GM23338 (cell line): ENCODE measurements at regions not wholly inside any gene's neighbourhood (a gene's known extent, or its start where the extent isn't known, plus 50 kb on each side); places are given as distances from the start of the nearest gene placed in this dataset.

ENCODE experiments used
- ATAC-seq: fragments of 200-7000 bp; cut with Tn5 transposase; 3 replicates; pipeline ENCODE4 v1.9.1; 2020
- DNase-seq: peaks from one replicate; pipeline ENCODE4 v3.0.0-alpha.2; 2015; ENCODE audit warnings: low spot score
- H2AFZ ChIP-seq: fragments of 200-600 bp; sonication (generic); 2 replicates; pipeline ENCODE4 v1.8.0; 2016; ENCODE audit warnings: antibody characterized with exemption, mild to moderate bottlenecking, moderate library complexity
- H3F3A ChIP-seq: fragments of 200-600 bp; sonication (generic); replicated peaks from 2 replicates; pipeline ENCODE4 v1.8.0; 2017; ENCODE audit warnings: antibody characterized with exemption, mixed run types, low read depth
- H3K27ac ChIP-seq: fragments of 200-600 bp; sonication (generic); 2 replicates; pipeline ENCODE4 v1.6.1; 2016; ENCODE audit warnings: low read depth
- H3K27me3 ChIP-seq: fragments of 200-600 bp; sonication (generic); 2 replicates; pipeline ENCODE4 v1.8.0; 2016; ENCODE audit warnings: mild to moderate bottlenecking, mixed run types, moderate library complexity; ENCODE audit not compliant: insufficient read depth
- H3K36me3 ChIP-seq: fragments of 200-600 bp; sonication (generic); 2 replicates; pipeline ENCODE4 v1.8.0; 2016; ENCODE audit warnings: mild to moderate bottlenecking; ENCODE audit not compliant: insufficient read depth
- H3K4me1 ChIP-seq: fragments of 200-600 bp; sonication (generic); 2 replicates; pipeline ENCODE4 v1.8.0; 2016; ENCODE audit warnings: mild to moderate bottlenecking, moderate library complexity; ENCODE audit not compliant: insufficient read depth
- H3K4me2 ChIP-seq: fragments of 200-600 bp; sonication (generic); 2 replicates; pipeline ENCODE4 v1.7.1; 2017; ENCODE audit warnings: mixed run types
- H3K4me3 ChIP-seq: fragments of 200-600 bp; sonication (generic); 2 replicates; pipeline ENCODE4 v1.6.1; 2016; ENCODE audit warnings: mixed run types
- H3K79me2 ChIP-seq: fragments of 200-600 bp; sonication (generic); replicated peaks from 2 replicates; pipeline ENCODE4 v1.8.0; 2017; ENCODE audit warnings: mild to moderate bottlenecking; ENCODE audit not compliant: insufficient read depth
- H3K9me2 ChIP-seq: fragments of 200-600 bp; sonication (generic); 2 replicates; pipeline ENCODE4 v1.8.0; 2017; ENCODE audit not compliant: insufficient read depth
- H4K20me1 ChIP-seq: fragments of 200-600 bp; sonication (generic); replicated peaks from 2 replicates; pipeline ENCODE4 v1.8.0; 2017; ENCODE audit warnings: mild to moderate bottlenecking; ENCODE audit not compliant: insufficient read depth
- H3K27ac Mint-ChIP-seq: 2 replicates; pipeline ENCODE4 v1.8.0; 2020; ENCODE audit warnings: inconsistent platforms, mild to moderate bottlenecking, moderate library complexity, mixed read lengths
- H3K27me3 Mint-ChIP-seq: 3 replicates; pipeline ENCODE4 v1.8.0; 2022; ENCODE audit warnings: low read depth, mild to moderate bottlenecking, moderate library complexity, mixed read lengths, inconsistent platforms; ENCODE audit not compliant: insufficient read depth, poor library complexity
- H3K36me3 Mint-ChIP-seq: 3 replicates; pipeline ENCODE4 v1.8.0; 2021; ENCODE audit warnings: low read depth, mild to moderate bottlenecking, inconsistent platforms, moderate library complexity, mixed read lengths
- H3K4me1 Mint-ChIP-seq: 3 replicates; pipeline ENCODE4 v1.8.0; 2020; ENCODE audit warnings: mild to moderate bottlenecking, inconsistent platforms, mixed read lengths
- H3K4me3 Mint-ChIP-seq: 3 replicates; pipeline ENCODE4 v1.8.0; 2021; ENCODE audit warnings: moderate library complexity, mild to moderate bottlenecking, inconsistent platforms, mixed read lengths
- H3K9me3 Mint-ChIP-seq: 3 replicates; pipeline ENCODE4 v1.8.0; 2020; ENCODE audit warnings: moderate library complexity, mild to moderate bottlenecking, inconsistent platforms, mixed read lengths
- CREB1 ChIP-seq: fragments of 250-450 bp; sonication (Bioruptor Pico); IDR thresholded peaks from 2 replicates; pipeline ENCODE4 v1.5.0; 2020; ENCODE audit warnings: low read depth, mild to moderate bottlenecking, moderate library complexity
- ETS1 ChIP-seq: IDR thresholded peaks from 2 replicates; pipeline ENCODE4 v1.6.1; 2016; ENCODE audit warnings: antibody characterized with exemption
- EZH2 ChIP-seq: fragments of 200-600 bp; sonication (generic); IDR thresholded peaks from one replicate; pipeline ENCODE4 v1.8.0; 2017; ENCODE audit warnings: antibody characterized with exemption, mild to moderate bottlenecking, low read depth; ENCODE audit not compliant: unreplicated experiment
- EZH2phosphoT487 ChIP-seq: fragments of 200-600 bp; sonication (generic); IDR thresholded peaks from one replicate; pipeline ENCODE4 v1.8.1; 2018; ENCODE audit warnings: antibody characterized with exemption; ENCODE audit not compliant: unreplicated experiment
- JUNB ChIP-seq: IDR thresholded peaks from one replicate; pipeline ENCODE4 v1.6.1; 2016; ENCODE audit warnings: antibody characterized with exemption; ENCODE audit not compliant: unreplicated experiment
- NANOG ChIP-seq: IDR thresholded peaks from 2 replicates; pipeline ENCODE4 v1.6.1; 2016; ENCODE audit warnings: antibody characterized with exemption, borderline replicate concordance
- POLR2AphosphoS5 ChIP-seq: IDR thresholded peaks from 2 replicates; pipeline ENCODE4 v1.6.1; 2016; ENCODE audit warnings: antibody characterized with exemption, low read depth
- REST ChIP-seq: IDR thresholded peaks from one replicate; pipeline ENCODE4 v1.6.1; 2018; ENCODE audit warnings: antibody characterized with exemption; ENCODE audit not compliant: unreplicated experiment
- STAT1 ChIP-seq: IDR thresholded peaks from one replicate; pipeline ENCODE4 v1.6.1; 2016; ENCODE audit warnings: antibody characterized with exemption; ENCODE audit not compliant: unreplicated experiment
- ZNF114 ChIP-seq: fragments of 250-450 bp; sonication (Bioruptor Pico); IDR thresholded peaks from 2 replicates; pipeline ENCODE4 v1.5.0; 2020; ENCODE audit warnings: mild to moderate bottlenecking, moderate library complexity
- ZNF331 ChIP-seq: fragments of 250-450 bp; sonication (Bioruptor Pico); IDR thresholded peaks from 2 replicates; pipeline ENCODE4 v1.5.0; 2020; ENCODE audit warnings: low read depth, mild to moderate bottlenecking, moderate library complexity
- TF ChIP-seq, protein P1 (sequence below), 2 experiments: fragments of 200-600 bp in 1 of 2; sonication (generic) in 1 of 2; conservative IDR thresholded peaks; 2 replicates each; pipeline versions ENCODE4 v1.5.1 to v1.6.1; 2016 to 2017; ENCODE audit warnings: antibody characterized with exemption in 2 of 2, low read depth in 2 of 2, mild to moderate bottlenecking in 2 of 2, moderate library complexity in 1 of 2
- TF ChIP-seq, protein P2 (sequence below): fragments of 250-450 bp; sonication (Bioruptor Pico); IDR thresholded peaks from 2 replicates; pipeline ENCODE4 v1.5.0; 2020; ENCODE audit warnings: mild to moderate bottlenecking, moderate library complexity

GRCh38 chr18:28736951-28737350 is 560.0 kb upstream of the CDH2 start:
- peaks cover 12% of the 10 kb centered on the region for H3K4me1 Mint-ChIP-seq

More at GRCh38 chr18:28736951-28737350, 560.0 kb upstream of the CDH2 start:
- Histone ChIP-seq H4K20me1 (no peaks in the 10 kb centered on the region), H3K4me2 (no peak overlapping the region), H3K36me3 (no peaks in the 10 kb centered on the region), H3K27ac (no peak overlapping the region), H3K27me3 (no peaks in the 10 kb centered on the region), H3K79me2 (no peaks in the 10 kb centered on the region), H3F3A (no peaks in the 10 kb centered on the region), H3K4me3 (no peak overlapping the region), H2AFZ (no peak overlapping the region), H3K9me2 (0 out of 2 replicates have a peak, but pooled peaks cover 3% of the 10 kb centered on the region), H3K4me1 (peaks cover 14% of the 10 kb centered on the region)
- TF ChIP-seq ZNF331 (CRISPR knock-in tag) (no peak), POLR2AphosphoS5 (no peak), CREB1 (CRISPR knock-in tag) (no peak), JUNB (no peak), STAT1 (no peak), NANOG (no peak), ETS1 (no peak), EZH2 (no peak), REST (no peak), ZNF114 (no peak), EZH2phosphoT487 (no peak)
- TF ChIP-seq, protein P1, sequence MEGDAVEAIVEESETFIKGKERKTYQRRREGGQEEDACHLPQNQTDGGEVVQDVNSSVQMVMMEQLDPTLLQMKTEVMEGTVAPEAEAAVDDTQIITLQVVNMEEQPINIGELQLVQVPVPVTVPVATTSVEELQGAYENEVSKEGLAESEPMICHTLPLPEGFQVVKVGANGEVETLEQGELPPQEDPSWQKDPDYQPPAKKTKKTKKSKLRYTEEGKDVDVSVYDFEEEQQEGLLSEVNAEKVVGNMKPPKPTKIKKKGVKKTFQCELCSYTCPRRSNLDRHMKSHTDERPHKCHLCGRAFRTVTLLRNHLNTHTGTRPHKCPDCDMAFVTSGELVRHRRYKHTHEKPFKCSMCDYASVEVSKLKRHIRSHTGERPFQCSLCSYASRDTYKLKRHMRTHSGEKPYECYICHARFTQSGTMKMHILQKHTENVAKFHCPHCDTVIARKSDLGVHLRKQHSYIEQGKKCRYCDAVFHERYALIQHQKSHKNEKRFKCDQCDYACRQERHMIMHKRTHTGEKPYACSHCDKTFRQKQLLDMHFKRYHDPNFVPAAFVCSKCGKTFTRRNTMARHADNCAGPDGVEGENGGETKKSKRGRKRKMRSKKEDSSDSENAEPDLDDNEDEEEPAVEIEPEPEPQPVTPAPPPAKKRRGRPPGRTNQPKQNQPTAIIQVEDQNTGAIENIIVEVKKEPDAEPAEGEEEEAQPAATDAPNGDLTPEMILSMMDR (conservative IDR thresholded peaks at IDR 0.05; ENCODE audit: low read depth in 2 of 2) = no peak
- TF ChIP-seq, protein P2, sequence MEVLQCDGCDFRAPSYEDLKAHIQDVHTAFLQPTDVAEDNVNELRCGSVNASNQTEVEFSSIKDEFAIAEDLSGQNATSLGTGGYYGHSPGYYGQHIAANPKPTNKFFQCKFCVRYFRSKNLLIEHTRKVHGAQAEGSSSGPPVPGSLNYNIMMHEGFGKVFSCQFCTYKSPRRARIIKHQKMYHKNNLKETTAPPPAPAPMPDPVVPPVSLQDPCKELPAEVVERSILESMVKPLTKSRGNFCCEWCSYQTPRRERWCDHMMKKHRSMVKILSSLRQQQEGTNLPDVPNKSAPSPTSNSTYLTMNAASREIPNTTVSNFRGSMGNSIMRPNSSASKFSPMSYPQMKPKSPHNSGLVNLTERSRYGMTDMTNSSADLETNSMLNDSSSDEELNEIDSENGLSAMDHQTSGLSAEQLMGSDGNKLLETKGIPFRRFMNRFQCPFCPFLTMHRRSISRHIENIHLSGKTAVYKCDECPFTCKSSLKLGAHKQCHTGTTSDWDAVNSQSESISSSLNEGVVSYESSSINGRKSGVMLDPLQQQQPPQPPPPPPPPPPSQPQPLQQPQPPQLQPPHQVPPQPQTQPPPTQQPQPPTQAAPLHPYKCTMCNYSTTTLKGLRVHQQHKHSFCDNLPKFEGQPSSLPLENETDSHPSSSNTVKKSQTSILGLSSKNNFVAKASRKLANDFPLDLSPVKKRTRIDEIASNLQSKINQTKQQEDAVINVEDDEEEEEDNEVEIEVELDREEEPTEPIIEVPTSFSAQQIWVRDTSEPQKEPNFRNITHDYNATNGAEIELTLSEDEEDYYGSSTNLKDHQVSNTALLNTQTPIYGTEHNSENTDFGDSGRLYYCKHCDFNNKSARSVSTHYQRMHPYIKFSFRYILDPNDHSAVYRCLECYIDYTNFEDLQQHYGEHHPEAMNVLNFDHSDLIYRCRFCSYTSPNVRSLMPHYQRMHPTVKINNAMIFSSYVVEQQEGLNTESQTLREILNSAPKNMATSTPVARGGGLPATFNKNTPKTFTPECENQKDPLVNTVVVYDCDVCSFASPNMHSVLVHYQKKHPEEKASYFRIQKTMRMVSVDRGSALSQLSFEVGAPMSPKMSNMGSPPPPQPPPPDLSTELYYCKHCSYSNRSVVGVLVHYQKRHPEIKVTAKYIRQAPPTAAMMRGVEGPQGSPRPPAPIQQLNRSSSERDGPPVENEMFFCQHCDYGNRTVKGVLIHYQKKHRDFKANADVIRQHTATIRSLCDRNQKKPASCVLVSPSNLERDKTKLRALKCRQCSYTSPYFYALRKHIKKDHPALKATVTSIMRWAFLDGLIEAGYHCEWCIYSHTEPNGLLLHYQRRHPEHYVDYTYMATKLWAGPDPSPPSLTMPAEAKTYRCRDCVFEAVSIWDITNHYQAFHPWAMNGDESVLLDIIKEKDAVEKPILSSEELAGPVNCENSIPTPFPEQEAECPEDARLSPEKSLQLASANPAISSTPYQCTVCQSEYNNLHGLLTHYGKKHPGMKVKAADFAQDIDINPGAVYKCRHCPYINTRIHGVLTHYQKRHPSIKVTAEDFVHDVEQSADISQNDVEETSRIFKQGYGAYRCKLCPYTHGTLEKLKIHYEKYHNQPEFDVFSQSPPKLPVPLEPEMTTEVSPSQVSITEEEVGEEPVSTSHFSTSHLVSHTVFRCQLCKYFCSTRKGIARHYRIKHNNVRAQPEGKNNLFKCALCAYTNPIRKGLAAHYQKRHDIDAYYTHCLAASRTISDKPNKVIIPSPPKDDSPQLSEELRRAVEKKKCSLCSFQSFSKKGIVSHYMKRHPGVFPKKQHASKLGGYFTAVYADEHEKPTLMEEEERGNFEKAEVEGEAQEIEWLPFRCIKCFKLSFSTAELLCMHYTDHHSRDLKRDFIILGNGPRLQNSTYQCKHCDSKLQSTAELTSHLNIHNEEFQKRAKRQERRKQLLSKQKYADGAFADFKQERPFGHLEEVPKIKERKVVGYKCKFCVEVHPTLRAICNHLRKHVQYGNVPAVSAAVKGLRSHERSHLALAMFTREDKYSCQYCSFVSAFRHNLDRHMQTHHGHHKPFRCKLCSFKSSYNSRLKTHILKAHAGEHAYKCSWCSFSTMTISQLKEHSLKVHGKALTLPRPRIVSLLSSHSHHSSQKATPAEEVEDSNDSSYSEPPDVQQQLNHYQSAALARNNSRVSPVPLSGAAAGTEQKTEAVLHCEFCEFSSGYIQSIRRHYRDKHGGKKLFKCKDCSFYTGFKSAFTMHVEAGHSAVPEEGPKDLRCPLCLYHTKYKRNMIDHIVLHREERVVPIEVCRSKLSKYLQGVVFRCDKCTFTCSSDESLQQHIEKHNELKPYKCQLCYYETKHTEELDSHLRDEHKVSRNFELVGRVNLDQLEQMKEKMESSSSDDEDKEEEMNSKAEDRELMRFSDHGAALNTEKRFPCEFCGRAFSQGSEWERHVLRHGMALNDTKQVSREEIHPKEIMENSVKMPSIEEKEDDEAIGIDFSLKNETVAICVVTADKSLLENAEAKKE (CRISPR knock-in tag) = no peak
- H3K4me3 Mint-ChIP-seq = no peak overlapping the region
- ATAC-seq = no peak
- no peaks in the 10 kb centered on the region; the same call in 2 of the 3 replicates for H3K9me3 Mint-ChIP-seq
- no peak for DNase-seq
- no peaks in the 10 kb centered on the region for H3K27me3 Mint-ChIP-seq
- no peak overlapping the region for H3K27ac Mint-ChIP-seq
- no peaks in the 10 kb centered on the region for H3K36me3 Mint-ChIP-seq
